ENCODE measurements at regions not wholly inside any gene's neighbourhood (a gene's known extent, or its start where the extent isn't known, plus 50 kb on each side); places are given as distances from the start of the nearest gene placed in this dataset.

GRCh38 chr14:37711831-37712475, 116.5 kb downstream of the TTC6 start (continued):
- TF ChIP-seq, protein P1, sequence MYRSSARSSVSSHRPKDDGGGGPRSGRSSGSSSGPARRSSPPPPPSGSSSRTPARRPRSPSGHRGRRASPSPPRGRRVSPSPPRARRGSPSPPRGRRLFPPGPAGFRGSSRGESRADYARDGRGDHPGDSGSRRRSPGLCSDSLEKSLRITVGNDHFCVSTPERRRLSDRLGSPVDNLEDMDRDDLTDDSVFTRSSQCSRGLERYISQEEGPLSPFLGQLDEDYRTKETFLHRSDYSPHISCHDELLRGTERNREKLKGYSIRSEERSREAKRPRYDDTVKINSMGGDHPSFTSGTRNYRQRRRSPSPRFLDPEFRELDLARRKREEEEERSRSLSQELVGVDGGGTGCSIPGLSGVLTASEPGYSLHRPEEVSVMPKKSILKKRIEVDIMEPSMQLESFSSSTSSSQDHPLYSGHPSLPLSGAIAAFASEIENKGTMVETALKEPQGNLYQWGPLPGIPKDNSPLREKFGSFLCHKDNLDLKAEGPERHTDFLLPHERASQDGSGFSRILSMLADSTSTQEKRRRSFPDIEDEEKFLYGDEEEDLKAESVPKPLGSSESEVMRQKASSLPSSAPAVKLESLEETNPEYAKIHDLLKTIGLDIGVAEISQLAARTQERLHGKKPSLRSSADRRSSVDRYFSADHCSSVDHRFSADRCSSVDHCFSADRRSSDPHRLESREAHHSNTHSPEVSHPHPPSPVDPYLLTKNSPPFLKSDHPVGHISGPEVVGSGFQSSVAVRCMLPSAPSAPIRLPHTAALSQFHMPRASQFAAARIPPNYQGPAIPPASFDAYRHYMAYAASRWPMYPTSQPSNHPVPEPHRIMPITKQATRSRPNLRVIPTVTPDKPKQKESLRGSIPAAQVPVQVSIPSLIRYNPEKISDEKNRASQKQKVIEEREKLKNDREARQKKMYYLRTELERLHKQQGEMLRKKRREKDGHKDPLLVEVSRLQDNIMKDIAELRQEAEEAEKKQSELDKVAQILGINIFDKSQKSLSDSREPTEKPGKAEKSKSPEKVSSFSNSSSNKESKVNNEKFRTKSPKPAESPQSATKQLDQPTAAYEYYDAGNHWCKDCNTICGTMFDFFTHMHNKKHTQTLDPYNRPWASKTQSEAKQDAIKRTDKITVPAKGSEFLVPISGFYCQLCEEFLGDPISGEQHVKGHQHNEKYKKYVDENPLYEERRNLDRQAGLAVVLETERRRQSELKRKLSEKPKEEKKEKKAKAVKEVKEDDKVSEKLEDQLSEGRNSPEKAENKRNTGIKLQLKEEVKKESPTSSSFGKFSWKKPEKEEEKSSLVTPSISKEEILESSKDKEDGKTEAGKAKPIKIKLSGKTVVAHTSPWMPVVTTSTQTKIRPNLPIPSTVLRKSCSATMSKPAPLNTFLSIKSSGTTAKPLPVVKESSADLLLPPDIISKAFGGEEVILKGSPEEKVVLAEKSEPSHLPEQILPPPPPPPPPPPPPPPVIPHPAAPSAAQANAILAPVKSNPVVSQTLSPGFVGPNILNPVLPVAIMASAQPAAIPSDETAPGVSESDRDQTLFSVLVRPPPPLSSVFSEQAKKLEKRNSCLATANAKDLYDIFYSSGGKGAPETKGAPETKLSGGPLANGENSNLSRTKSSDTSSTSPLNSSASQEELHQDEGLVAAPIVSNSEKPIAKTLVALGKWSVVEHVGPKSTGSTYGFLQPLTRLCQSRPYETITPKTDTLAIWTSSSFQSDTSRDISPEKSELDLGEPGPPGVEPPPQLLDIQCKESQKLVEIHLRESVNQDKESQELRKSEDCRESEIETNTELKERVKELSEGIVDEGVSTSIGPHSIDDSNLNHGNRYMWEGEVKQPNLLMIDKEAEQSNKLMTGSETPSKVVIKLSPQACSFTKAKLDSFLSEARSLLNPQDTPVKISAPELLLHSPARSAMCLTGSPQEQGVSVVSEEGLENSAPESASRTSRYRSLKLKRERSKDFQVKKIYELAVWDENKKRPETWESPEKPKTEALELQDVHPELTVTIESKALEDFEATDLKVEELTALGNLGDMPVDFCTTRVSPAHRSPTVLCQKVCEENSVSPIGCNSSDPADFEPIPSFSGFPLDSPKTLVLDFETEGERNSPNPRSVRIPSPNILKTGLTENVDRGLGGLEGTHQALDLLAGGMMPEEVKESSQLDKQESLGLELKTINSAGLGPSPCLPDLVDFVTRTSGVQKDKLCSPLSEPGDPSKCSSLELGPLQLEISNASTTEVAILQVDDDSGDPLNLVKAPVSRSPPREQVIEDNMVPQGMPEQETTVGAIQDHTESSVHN (CRISPR knock-in tag; IDR thresholded peaks at IDR 0.05): no peak
- TF ChIP-seq ZHX1 (CRISPR knock-in tag; IDR thresholded peaks at IDR 0.05; ENCODE audit: low read depth) (0 out of 2 replicates have a peak, but pooled peaks have one; percentile 57), MTF2 (CRISPR knock-in tag; IDR thresholded peaks at IDR 0.05; ENCODE audit: borderline replicate concordance) (no peak), ZNF3 (CRISPR knock-in tag; IDR thresholded peaks at IDR 0.05) (0 out of 2 replicates have a peak, but pooled peaks have one; percentile 35), AGO1 (IDR thresholded peaks at IDR 0.05; ENCODE audit: low read depth, low read length, poor library complexity, severe bottlenecking) (no peak), ZNF20 (CRISPR knock-in tag; IDR thresholded peaks at IDR 0.05) (no peak), CAMTA2 (CRISPR knock-in tag; IDR thresholded peaks at IDR 0.05; ENCODE audit: borderline replicate concordance) (no peak), ZNF30 (CRISPR knock-in tag; IDR thresholded peaks at IDR 0.05) (no peak), DBP (CRISPR knock-in tag; IDR thresholded peaks at IDR 0.05; ENCODE audit: not compliant biosample characterization) (no peak), MXD4 (CRISPR knock-in tag; IDR thresholded peaks at IDR 0.05) (peak; percentile 70), PRDM4 (CRISPR knock-in tag; IDR thresholded peaks at IDR 0.05; ENCODE audit: borderline replicate concordance) (no peak)
